WTC11 (cell line): ENCODE measurements at regions not wholly inside any gene's neighbourhood (a gene's known extent, or its start where the extent isn't known, plus 50 kb on each side); places are given as distances from the start of the nearest gene placed in this dataset.

Source experiments
- ATAC-seq: fragments of 200-7000 bp; cut with Tn5 transposase; 2 replicates; pipeline ENCODE4 v1.10.0; 2021; ENCODE audit warnings: mild to moderate bottlenecking, moderate library complexity
- CTCF ChIA-PET: fragments of 300-600 bp; sonication (Branson Sonifier 250); formaldehyde crosslinking; loops from one replicate; lab custom pipeline; 2021; ENCODE audit warnings: antibody characterized with exemption; lab: Charles Lee
- POLR2A ChIA-PET: fragments of 350-600 bp; sonication (Branson Sonifier 250); formaldehyde crosslinking; loops from one replicate; lab custom pipeline; 2021; ENCODE audit warnings: antibody characterized with exemption; lab: Charles Lee
- DNase-seq: peaks from one replicate; pipeline ENCODE4 v3.0.0; 2021; ENCODE audit warnings: low spot score
- H3K27ac Mint-ChIP-seq: 2 replicates; pipeline ENCODE4 v1.8.0; 2021; ENCODE audit warnings: mixed read lengths
- H3K27me3 Mint-ChIP-seq: 2 replicates; pipeline ENCODE4 v1.8.0; 2021; ENCODE audit warnings: low read depth, mild to moderate bottlenecking, moderate library complexity, mixed read lengths
- H3K36me3 Mint-ChIP-seq: 2 replicates; pipeline ENCODE4 v1.8.0; 2021; ENCODE audit warnings: mixed read lengths
- H3K4me1 Mint-ChIP-seq: 2 replicates; pipeline ENCODE4 v1.8.0; 2022; ENCODE audit warnings: mixed read lengths
- H3K4me3 Mint-ChIP-seq: 2 replicates; pipeline ENCODE4 v1.8.0; 2021; ENCODE audit warnings: mild to moderate bottlenecking, moderate library complexity, mixed read lengths
- H3K9me3 Mint-ChIP-seq: 2 replicates; pipeline ENCODE4 v1.8.0; 2021; ENCODE audit warnings: mixed read lengths
- CREB1 ChIP-seq: sonication (generic); formaldehyde crosslinking; IDR thresholded peaks from 2 replicates; pipeline ENCODE4 v1.8.0; 2023; ENCODE audit warnings: mild to moderate bottlenecking, missing genetic modification reagents
- FOXJ3 ChIP-seq: sonication (generic); formaldehyde crosslinking; IDR thresholded peaks from 2 replicates; pipeline ENCODE4 v1.9.0; 2021; ENCODE audit warnings: missing genetic modification reagents, mild to moderate bottlenecking, borderline replicate concordance
- FOXK1 ChIP-seq: sonication (generic); formaldehyde crosslinking; IDR thresholded peaks from 2 replicates; pipeline ENCODE4 v1.8.0; 2022; ENCODE audit warnings: mild to moderate bottlenecking, moderate library complexity, missing genetic modification reagents
- FOXP4 ChIP-seq: sonication (generic); formaldehyde crosslinking; IDR thresholded peaks from 2 replicates; pipeline ENCODE4 v1.8.0; 2022; ENCODE audit warnings: mild to moderate bottlenecking, missing genetic modification reagents
- NFE2L1 ChIP-seq: sonication (generic); formaldehyde crosslinking; IDR thresholded peaks from 2 replicates; pipeline ENCODE4 v1.8.1; 2023; ENCODE audit warnings: missing genetic modification reagents
- RELA ChIP-seq: sonication (generic); formaldehyde crosslinking; IDR thresholded peaks from 2 replicates; pipeline ENCODE4 v1.8.1; 2022; ENCODE audit warnings: missing genetic modification reagents, mild to moderate bottlenecking, borderline replicate concordance
- RORB ChIP-seq: fragments of 250-450 bp; sonication (Bioruptor Pico); IDR thresholded peaks from 2 replicates; pipeline ENCODE4 v1.9.0; 2021; ENCODE audit warnings: mild to moderate bottlenecking
- SP1 ChIP-seq: sonication (generic); formaldehyde crosslinking; conservative IDR thresholded peaks from 2 replicates; pipeline ENCODE4 v1.8.1; 2022; ENCODE audit warnings: missing genetic modification reagents
- TEAD1 ChIP-seq: sonication (generic); formaldehyde crosslinking; IDR thresholded peaks from 2 replicates; pipeline ENCODE4 v1.8.0; 2022; ENCODE audit warnings: mild to moderate bottlenecking, missing genetic modification reagents
- TEAD4 ChIP-seq: sonication (generic); formaldehyde crosslinking; IDR thresholded peaks from 2 replicates; pipeline ENCODE4 v1.8.0; 2022; ENCODE audit warnings: mild to moderate bottlenecking, missing genetic modification reagents
- USF1 ChIP-seq: sonication (generic); formaldehyde crosslinking; IDR thresholded peaks from 2 replicates; pipeline ENCODE4 v1.8.0; 2022; ENCODE audit warnings: mild to moderate bottlenecking, missing genetic modification reagents
- ZNF121 ChIP-seq: sonication (generic); formaldehyde crosslinking; IDR thresholded peaks from 2 replicates; pipeline ENCODE4 v1.8.0; 2023; ENCODE audit warnings: missing genetic modification reagents
- ZNF317 ChIP-seq: sonication (generic); formaldehyde crosslinking; IDR thresholded peaks from 2 replicates; pipeline ENCODE4 v1.8.1; 2023; ENCODE audit warnings: low read depth, mild to moderate bottlenecking, moderate library complexity, missing genetic modification reagents, borderline replicate concordance
- TF ChIP-seq, protein P1 (sequence below): sonication (generic); formaldehyde crosslinking; IDR thresholded peaks from 2 replicates; pipeline ENCODE4 v1.8.0; 2023; ENCODE audit warnings: missing genetic modification reagents
- TF ChIP-seq, protein P2 (sequence below): sonication (generic); formaldehyde crosslinking; IDR thresholded peaks from 2 replicates; pipeline ENCODE4 v1.8.1; 2022; ENCODE audit warnings: missing genetic modification reagents, borderline replicate concordance
- TF ChIP-seq, protein P3 (sequence below): sonication (generic); formaldehyde crosslinking; IDR thresholded peaks from 2 replicates; pipeline ENCODE4 v1.8.1; 2023; ENCODE audit warnings: mild to moderate bottlenecking, missing genetic modification reagents, moderate library complexity

- ATAC-seq (no peak), DNase-seq (no peak)
- no peaks in the 10 kb centered on the region for H3K36me3 Mint-ChIP-seq
- H3K27me3 Mint-ChIP-seq = no peaks in the 10 kb centered on the region
- H3K4me3 Mint-ChIP-seq = no peak overlapping the region
- H3K9me3 Mint-ChIP-seq = peaks cover 2% of the 10 kb centered on the region; the same call in 1 of the 2 replicates
- POLR2A ChIA-PET = no interaction called here
- H3K4me1 Mint-ChIP-seq = peaks cover 12% of the 10 kb centered on the region
- CTCF ChIA-PET = no interaction called here
- H3K27ac Mint-ChIP-seq = no peak overlapping the region
- no peak for TF ChIP-seq FOXK1 (CRISPR knock-in tag)
- TF ChIP-seq, protein P1, sequence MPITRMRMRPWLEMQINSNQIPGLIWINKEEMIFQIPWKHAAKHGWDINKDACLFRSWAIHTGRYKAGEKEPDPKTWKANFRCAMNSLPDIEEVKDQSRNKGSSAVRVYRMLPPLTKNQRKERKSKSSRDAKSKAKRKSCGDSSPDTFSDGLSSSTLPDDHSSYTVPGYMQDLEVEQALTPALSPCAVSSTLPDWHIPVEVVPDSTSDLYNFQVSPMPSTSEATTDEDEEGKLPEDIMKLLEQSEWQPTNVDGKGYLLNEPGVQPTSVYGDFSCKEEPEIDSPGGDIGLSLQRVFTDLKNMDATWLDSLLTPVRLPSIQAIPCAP (CRISPR knock-in tag) = no peak
- TF ChIP-seq ZNF121 (CRISPR knock-in tag) = no peak
- no peak for TF ChIP-seq ZNF317 (CRISPR knock-in tag)
- TF ChIP-seq NFE2L1 (CRISPR knock-in tag) = no peak
- TF ChIP-seq, protein P2, sequence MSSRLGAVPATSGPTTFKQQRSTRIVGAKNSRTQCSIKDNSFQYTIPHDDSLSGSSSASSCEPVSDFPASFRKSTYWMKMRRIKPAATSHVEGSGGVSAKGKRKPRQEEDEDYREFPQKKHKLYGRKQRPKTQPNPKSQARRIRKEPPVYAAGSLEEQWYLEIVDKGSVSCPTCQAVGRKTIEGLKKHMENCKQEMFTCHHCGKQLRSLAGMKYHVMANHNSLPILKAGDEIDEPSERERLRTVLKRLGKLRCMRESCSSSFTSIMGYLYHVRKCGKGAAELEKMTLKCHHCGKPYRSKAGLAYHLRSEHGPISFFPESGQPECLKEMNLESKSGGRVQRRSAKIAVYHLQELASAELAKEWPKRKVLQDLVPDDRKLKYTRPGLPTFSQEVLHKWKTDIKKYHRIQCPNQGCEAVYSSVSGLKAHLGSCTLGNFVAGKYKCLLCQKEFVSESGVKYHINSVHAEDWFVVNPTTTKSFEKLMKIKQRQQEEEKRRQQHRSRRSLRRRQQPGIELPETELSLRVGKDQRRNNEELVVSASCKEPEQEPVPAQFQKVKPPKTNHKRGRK (CRISPR knock-in tag) = no peak
- TF ChIP-seq FOXJ3 (CRISPR knock-in tag) = no peak
Observed at GRCh38 chr1:81151206-81151605, 649.5 kb upstream of the ADGRL2 start.

- H3K9me3 Mint-ChIP-seq = peaks cover 2% of the 10 kb centered on the region; the same call in 1 of the 2 replicates
Observed at GRCh38 chr1:81149649-81150325, 650.9 kb upstream of the ADGRL2 start.

More at GRCh38 chr1:81149649-81150325, 650.9 kb upstream of the ADGRL2 start:
- Mint-ChIP-seq H3K27ac (no peak overlapping the region), H3K36me3 (no peaks in the 10 kb centered on the region)
- no peak for DNase-seq
- CTCF ChIA-PET = no interaction called here
- TF ChIP-seq TEAD4 (CRISPR knock-in tag) = no peak
- TF ChIP-seq FOXP4 (CRISPR knock-in tag) = no peak
- TF ChIP-seq TEAD1 (CRISPR knock-in tag) = no peak
- TF ChIP-seq, protein P3, sequence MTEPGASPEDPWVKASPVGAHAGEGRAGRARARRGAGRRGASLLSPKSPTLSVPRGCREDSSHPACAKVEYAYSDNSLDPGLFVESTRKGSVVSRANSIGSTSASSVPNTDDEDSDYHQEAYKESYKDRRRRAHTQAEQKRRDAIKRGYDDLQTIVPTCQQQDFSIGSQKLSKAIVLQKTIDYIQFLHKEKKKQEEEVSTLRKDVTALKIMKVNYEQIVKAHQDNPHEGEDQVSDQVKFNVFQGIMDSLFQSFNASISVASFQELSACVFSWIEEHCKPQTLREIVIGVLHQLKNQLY (CRISPR knock-in tag) = no peak
- no peak for TF ChIP-seq RELA (CRISPR knock-in tag)
- no peak for TF ChIP-seq SP1 (CRISPR knock-in tag)
- no peak for TF ChIP-seq RORB (CRISPR knock-in tag)
- no peak for TF ChIP-seq USF1
- TF ChIP-seq CREB1 = no peak
- TF ChIP-seq, all 79 proteins: peak for 0
- Mint-ChIP-seq H3K4me3 (no peak overlapping the region), H3K27me3 (no peaks in the 10 kb centered on the region), H3K4me1 (peaks cover 20% of the 10 kb centered on the region)
- no peak for ATAC-seq
- POLR2A ChIA-PET = no interaction called here
